CD14-positive monocyte (primary cell): ENCODE measurements at regions not wholly inside any gene's neighbourhood (a gene's known extent, or its start where the extent isn't known, plus 50 kb on each side); places are given as distances from the start of the nearest gene placed in this dataset.

Experiments
- DNase-seq, 3 donors: peaks; one replicate each; pipeline ENCODE4 v3.0.0-alpha.2; 2011 to 2022
- H2AFZ ChIP-seq: 2 replicates; pipeline ENCODE4 v1.6.0; 2012; ENCODE audit warnings: mild to moderate bottlenecking, low read depth, low read length, inconsistent platforms; ENCODE audit not compliant: insufficient read depth, poor library complexity, severe bottlenecking
- H3K27ac ChIP-seq, 2 donors: 1 replicate in 1 of 2; 2 replicates in 1 of 2; pipeline ENCODE4 v1.5.1; 2012 to 2013; ENCODE audit warnings: low read length in 2 of 2, control low read depth in 1 of 2, inconsistent platforms in 1 of 2, low read depth in 1 of 2, mild to moderate bottlenecking in 1 of 2
- H3K27me3 ChIP-seq, 2 donors: one replicate each; pipeline versions ENCODE4 v1.6.0 to v1.6.1; 2011 to 2013; ENCODE audit warnings: low read length in 2 of 2; ENCODE audit not compliant: control insufficient read depth in 2 of 2, insufficient read depth in 2 of 2
- H3K36me3 ChIP-seq, 2 donors: replicated peaks in 1 of 2; 1 replicate in 1 of 2; 2 replicates in 1 of 2; pipeline versions ENCODE4 v1.5.1 to v1.6.1; 2012 to 2013; ENCODE audit warnings: low read length in 2 of 2, control low read depth in 1 of 2, inconsistent platforms in 1 of 2, mild to moderate bottlenecking in 1 of 2; ENCODE audit not compliant: insufficient read depth in 2 of 2, control insufficient read depth in 1 of 2
- H3K4me1 ChIP-seq, 2 donors: 1 replicate in 1 of 2; 2 replicates in 1 of 2; pipeline versions ENCODE4 v1.5.1 to v1.6.1; 2012 to 2013; ENCODE audit warnings: low read length in 2 of 2, control low read depth in 1 of 2, inconsistent platforms in 1 of 2, mild to moderate bottlenecking in 1 of 2, moderate library complexity in 1 of 2; ENCODE audit not compliant: insufficient read depth in 2 of 2, control insufficient read depth in 1 of 2
- H3K4me2 ChIP-seq: replicated peaks from 2 replicates; pipeline ENCODE3; 2012; ENCODE audit warnings: low read length, moderate library complexity, mild to moderate bottlenecking; ENCODE audit not compliant: poor library complexity, severe bottlenecking; ENCODE audit errors: extremely low read depth
- H3K4me3 ChIP-seq, 3 experiments: fragments of 200-600 bp in 1 of 3; sonication (generic) in 1 of 3; replicated peaks in 1 of 3; 1 replicate in 2 of 3; 2 replicates in 1 of 3; pipeline ENCODE4 v1.5.1; 2011 to 2013; ENCODE audit warnings: low read length in 3 of 3, mild to moderate bottlenecking in 3 of 3, control low read depth in 2 of 3, low read depth in 2 of 3, inconsistent platforms in 1 of 3, moderate library complexity in 1 of 3
- H3K79me2 ChIP-seq: 2 replicates; pipeline ENCODE4 v1.6.0; 2012; ENCODE audit warnings: mild to moderate bottlenecking, control low read depth, inconsistent platforms, low read length, moderate library complexity; ENCODE audit not compliant: insufficient read depth
- H3K9ac ChIP-seq: 2 replicates; pipeline ENCODE4 v1.6.0; 2017; ENCODE audit warnings: low read length, mild to moderate bottlenecking; ENCODE audit not compliant: insufficient read depth, poor library complexity, severe bottlenecking
- H3K9me3 ChIP-seq, 2 donors: replicated peaks in 1 of 2; 1 replicate in 1 of 2; 2 replicates in 1 of 2; pipeline versions ENCODE4 v1.5.1 to v1.6.1; 2012 to 2013; ENCODE audit warnings: low read length in 2 of 2, control low read depth in 1 of 2; ENCODE audit not compliant: control insufficient read depth in 1 of 2, insufficient read depth in 1 of 2
- H4K20me1 ChIP-seq: 2 replicates; pipeline ENCODE4 v1.6.0; 2012; ENCODE audit warnings: mild to moderate bottlenecking, low read length, control low read depth, moderate library complexity; ENCODE audit not compliant: insufficient read depth
- H3K27ac Mint-ChIP-seq, 7 donors: one replicate each; pipeline ENCODE4 v1.8.0; 2020; ENCODE audit warnings: mild to moderate bottlenecking in 7 of 7, mixed read lengths in 7 of 7, moderate library complexity in 6 of 7, inconsistent platforms in 2 of 7
- H3K27me3 Mint-ChIP-seq, 3 donors: one replicate each; pipeline ENCODE4 v1.8.0; 2021 to 2022; ENCODE audit warnings: low read depth in 3 of 3, mild to moderate bottlenecking in 3 of 3, mixed read lengths in 3 of 3, moderate library complexity in 3 of 3, inconsistent platforms in 1 of 3
- H3K36me3 Mint-ChIP-seq, 2 donors: one replicate each; pipeline ENCODE4 v1.8.0; 2020; ENCODE audit warnings: mixed read lengths in 2 of 2, inconsistent platforms in 1 of 2, mild to moderate bottlenecking in 1 of 2
- H3K4me1 Mint-ChIP-seq: one replicate; pipeline ENCODE4 v1.8.0; 2020; ENCODE audit warnings: mild to moderate bottlenecking, mixed read lengths
- H3K4me3 Mint-ChIP-seq, 2 donors: one replicate each; pipeline ENCODE4 v1.8.0; 2020; ENCODE audit warnings: mild to moderate bottlenecking in 2 of 2, mixed read lengths in 2 of 2, moderate library complexity in 1 of 2
- H3K9me3 Mint-ChIP-seq, 7 donors: one replicate each; pipeline ENCODE4 v1.8.0; 2020 to 2022; ENCODE audit warnings: mixed read lengths in 7 of 7, mild to moderate bottlenecking in 6 of 7, moderate library complexity in 6 of 7, inconsistent platforms in 2 of 7
- WGBS: methylation state at CpG from one replicate; pipeline ENCODE4 v1.1.5; 2013; ENCODE audit warnings: missing lambda C conversion rate; ENCODE audit not compliant: insufficient coverage; 5-methylcytosine and 5-hydroxymethylcytosine counted together
- intact Hi-C, 2 donors: fragments of 100-400 bp; cut with micrococcal nuclease; formaldehyde crosslinking; loops; one replicate each; pipeline versions ENCODE4 v1.15.0 to v1.15.1; 2023
- TF ChIP-seq, protein P1 (sequence below): fragments of 200-600 bp; IDR thresholded peaks from one replicate; pipeline ENCODE4 v1.8.0; 2022; ENCODE audit warnings: antibody characterized with exemption, mild to moderate bottlenecking

DNA sequence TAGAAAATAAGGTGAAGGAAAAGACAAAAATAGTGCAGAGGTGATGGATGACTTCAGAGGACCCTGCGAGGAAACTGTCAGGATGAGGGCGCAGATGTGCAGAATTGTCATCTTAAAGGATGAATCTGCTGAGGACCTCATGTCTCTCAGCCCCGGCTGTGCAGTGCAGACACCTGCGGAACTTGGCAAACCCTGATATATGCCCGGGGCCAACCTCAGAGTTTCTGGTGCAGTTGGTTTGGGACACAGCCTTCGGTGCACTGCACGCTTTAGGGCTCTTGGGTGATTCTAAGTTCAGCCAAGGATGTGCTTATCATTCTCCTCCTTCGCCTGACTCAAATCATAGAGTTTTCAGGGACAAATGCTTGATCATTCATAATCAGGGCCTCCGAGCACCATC is 310.1 kb downstream of the TCERG1L start:
- H3K4me3 Mint-ChIP-seq: no peak overlapping the region
- Histone ChIP-seq H3K4me2 (no peak overlapping the region), H3K79me2 (no peaks in the 10 kb centered on the region), H3K36me3 (no peaks in the 10 kb centered on the region), H3K9me3 (peaks cover 0 to 3% of the 10 kb centered on the region in 2 donors), H3K9ac (no peak overlapping the region), H3K4me1 (no peaks in the 10 kb centered on the region), H3K27ac (no peak overlapping the region), H2AFZ (no peak overlapping the region), H4K20me1 (no peaks in the 10 kb centered on the region), H3K27me3 (no peaks in the 10 kb centered on the region), H3K4me3 (no peak overlapping the region)
- no peaks in the 10 kb centered on the region for H3K4me1 Mint-ChIP-seq
- peaks cover 3 to 12% (median 7%) of the 10 kb centered on the region in 7 donors for H3K9me3 Mint-ChIP-seq
- H3K36me3 Mint-ChIP-seq: no peaks in the 10 kb centered on the region
- intact Hi-C loops: no loop called here
- TF ChIP-seq, protein P1, sequence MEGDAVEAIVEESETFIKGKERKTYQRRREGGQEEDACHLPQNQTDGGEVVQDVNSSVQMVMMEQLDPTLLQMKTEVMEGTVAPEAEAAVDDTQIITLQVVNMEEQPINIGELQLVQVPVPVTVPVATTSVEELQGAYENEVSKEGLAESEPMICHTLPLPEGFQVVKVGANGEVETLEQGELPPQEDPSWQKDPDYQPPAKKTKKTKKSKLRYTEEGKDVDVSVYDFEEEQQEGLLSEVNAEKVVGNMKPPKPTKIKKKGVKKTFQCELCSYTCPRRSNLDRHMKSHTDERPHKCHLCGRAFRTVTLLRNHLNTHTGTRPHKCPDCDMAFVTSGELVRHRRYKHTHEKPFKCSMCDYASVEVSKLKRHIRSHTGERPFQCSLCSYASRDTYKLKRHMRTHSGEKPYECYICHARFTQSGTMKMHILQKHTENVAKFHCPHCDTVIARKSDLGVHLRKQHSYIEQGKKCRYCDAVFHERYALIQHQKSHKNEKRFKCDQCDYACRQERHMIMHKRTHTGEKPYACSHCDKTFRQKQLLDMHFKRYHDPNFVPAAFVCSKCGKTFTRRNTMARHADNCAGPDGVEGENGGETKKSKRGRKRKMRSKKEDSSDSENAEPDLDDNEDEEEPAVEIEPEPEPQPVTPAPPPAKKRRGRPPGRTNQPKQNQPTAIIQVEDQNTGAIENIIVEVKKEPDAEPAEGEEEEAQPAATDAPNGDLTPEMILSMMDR: no peak
- H3K27ac Mint-ChIP-seq: no peak overlapping the region
- H3K27me3 Mint-ChIP-seq: peaks cover 0 to 3% (median 3%) of the 10 kb centered on the region in 3 donors
- DNase-seq: no peak
- WGBS: 89% methylated on average over 9 of the region's 9 CpGs

DNA sequence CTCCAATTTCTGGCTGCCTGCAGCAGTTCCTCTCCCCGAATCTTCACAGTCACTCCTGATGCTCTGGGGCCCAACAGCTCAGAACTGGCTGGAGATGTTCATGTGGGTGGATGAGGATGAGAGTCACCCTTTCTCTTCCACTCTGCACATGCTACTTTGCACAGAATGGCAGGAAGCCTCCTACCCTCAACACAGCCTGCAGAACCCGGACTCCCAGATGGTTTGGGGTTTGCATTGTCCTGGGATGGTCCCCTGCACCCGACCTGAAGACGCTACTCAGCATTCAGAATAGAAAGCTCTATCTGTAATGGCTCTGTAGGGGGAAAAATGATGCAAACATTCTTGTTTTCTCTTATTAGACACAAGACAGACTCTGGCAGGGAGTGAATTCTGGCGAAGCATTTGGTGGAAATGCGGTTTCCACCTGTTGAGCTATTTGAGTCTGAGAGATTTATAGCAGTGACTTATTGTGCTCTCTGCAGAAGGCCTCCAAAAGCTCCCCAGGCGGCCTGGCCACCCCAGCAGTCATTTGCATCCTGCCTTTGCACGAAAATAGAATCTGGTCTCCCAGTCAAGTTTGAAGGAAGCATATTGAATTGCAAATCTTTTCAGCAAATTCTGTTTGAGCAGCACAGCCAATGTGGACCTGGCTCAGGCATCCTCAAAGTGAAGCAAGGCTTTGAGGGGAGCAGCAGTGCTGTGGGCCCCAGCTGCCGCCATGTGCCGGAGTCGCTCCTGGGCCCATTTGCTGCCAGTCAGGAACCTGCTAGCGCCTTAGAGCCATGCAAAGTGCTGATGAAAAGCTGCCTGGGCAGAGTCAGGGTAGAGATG is 309.3 kb downstream of the TCERG1L start:
- H3K36me3 Mint-ChIP-seq: no peaks in the 10 kb centered on the region
- Histone ChIP-seq H4K20me1 (no peaks in the 10 kb centered on the region), H2AFZ (no peak overlapping the region), H3K4me1 (no peaks in the 10 kb centered on the region), H3K36me3 (no peaks in the 10 kb centered on the region), H3K27me3 (no peaks in the 10 kb centered on the region), H3K4me3 (no peak overlapping the region), H3K27ac (no peak overlapping the region), H3K9me3 (no peaks in the 10 kb centered on the region), H3K79me2 (no peaks in the 10 kb centered on the region), H3K9ac (no peak overlapping the region), H3K4me2 (no peak overlapping the region)
- H3K9me3 Mint-ChIP-seq: peaks cover 0 to 10% (median 7%) of the 10 kb centered on the region in 7 donors
- H3K27ac Mint-ChIP-seq: no peak overlapping the region
- no peak overlapping the region for H3K4me3 Mint-ChIP-seq
- no peak for DNase-seq
- H3K27me3 Mint-ChIP-seq: peaks cover 0 to 3% (median 3%) of the 10 kb centered on the region in 3 donors
- TF ChIP-seq, protein P1: no peak
- 55% methylated on average over 6 of the region's 12 CpGs for WGBS
- intact Hi-C loops: no loop called here
- H3K4me1 Mint-ChIP-seq: no peaks in the 10 kb centered on the region
